GM12873 (cell line): ENCODE measurements at regions not wholly inside any gene's neighbourhood (a gene's known extent, or its start where the extent isn't known, plus 50 kb on each side); places are given as distances from the start of the nearest gene placed in this dataset.
A peak's percentile ranks its signal among the peaks of the same experiment; 100 is the strongest.

Experiments
- CTCF ChIP-seq: IDR thresholded peaks from 2 replicates; pipeline ENCODE4 v1.5.1; 2012; ENCODE audit warnings: low read depth, mild to moderate bottlenecking, moderate library complexity, low read length, control low read depth; ENCODE audit not compliant: insufficient read depth; ENCODE audit errors: missing control alignments

GRCh38 chr2:240255811-240256703 is 115.6 kb upstream of the OTOS start:
- TF ChIP-seq CTCF: no peak

- peak; percentile 11 for TF ChIP-seq CTCF
Observed at GRCh38 chr2:240256704-240257637, 116.5 kb upstream of the OTOS start.

- no peak for TF ChIP-seq CTCF
Observed at GRCh38 chr2:240257940-240258580, 117.6 kb upstream of the OTOS start.

- no peak for TF ChIP-seq CTCF
Observed at GRCh38 chr2:240258685-240259084, 118.2 kb upstream of the OTOS start.

GRCh38 chr2:240259201-240259923 is 118.9 kb upstream of the OTOS start:
- TF ChIP-seq CTCF: no peak

GRCh38 chr2:240259924-240260529 is 119.6 kb upstream of the OTOS start:
- no peak for TF ChIP-seq CTCF
